ENCODE measurements at regions not wholly inside any gene's neighbourhood (a gene's known extent, or its start where the extent isn't known, plus 50 kb on each side); places are given as distances from the start of the nearest gene placed in this dataset.

DNA sequence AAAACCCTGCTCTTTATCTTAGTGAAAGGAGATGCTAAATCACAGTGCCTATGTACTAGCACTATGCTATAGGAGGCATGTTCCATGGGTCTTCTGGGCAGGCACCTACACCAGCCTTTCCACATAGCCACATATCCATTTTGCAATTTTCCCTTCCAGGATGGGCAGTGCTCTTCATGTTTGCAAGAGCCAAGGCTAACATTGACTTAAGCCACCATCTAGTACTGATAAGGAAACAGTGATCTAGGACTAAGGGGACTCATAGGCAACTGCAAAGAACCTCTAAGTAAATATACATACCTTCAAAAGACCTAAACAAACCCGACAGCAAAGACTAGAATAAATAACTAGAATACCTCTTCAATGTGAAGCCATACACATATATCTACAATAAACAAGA is 919.7 kb upstream of the GYPC start:
- Histone ChIP-seq H3K36me3 (no peaks in the 10 kb centered on the region), H3K27me3 (no peaks in the 10 kb centered on the region), H3K27ac (no peak overlapping the region), H3K9me3 (no peaks in the 10 kb centered on the region), H3K4me1 (no peaks in the 10 kb centered on the region), H3K4me3 (no peak overlapping the region)
- ATAC-seq: no peak
- no peak for DNase-seq
- in situ Hi-C loops (cut with MboI; ENCODE audit: low sequenced_read_pairs in 4 of 4) (no loop called here), intact Hi-C loops (cut with DNase I; ENCODE audit: low total_unique reads) (no loop called here)
- no peak for TF ChIP-seq POLR2A (IDR thresholded peaks at IDR 0.05)
- TF ChIP-seq CTCF (IDR thresholded peaks at IDR 0.05 in 4 of 5, conservative IDR thresholded peaks at IDR 0.05 in 1 of 5): no peak

GRCh38 chr2:125745514-125745913 is 910.4 kb upstream of the GYPC start:
- in situ Hi-C loops (cut with MboI; ENCODE audit: low sequenced_read_pairs in 4 of 4): no loop called here
- Histone ChIP-seq H3K4me1 (no peaks in the 10 kb centered on the region), H3K9me3 (no peaks in the 10 kb centered on the region), H3K27me3 (no peaks in the 10 kb centered on the region), H3K27ac (no peak overlapping the region), H3K36me3 (no peaks in the 10 kb centered on the region), H3K4me3 (no peak overlapping the region)
- DNase-seq: no peak
- ATAC-seq: no peak
- intact Hi-C loops (cut with DNase I; ENCODE audit: low total_unique reads): no loop called here
- TF ChIP-seq POLR2A (IDR thresholded peaks at IDR 0.05): no peak
- TF ChIP-seq CTCF (IDR thresholded peaks at IDR 0.05 in 4 of 5, conservative IDR thresholded peaks at IDR 0.05 in 1 of 5): no peak

DNA sequence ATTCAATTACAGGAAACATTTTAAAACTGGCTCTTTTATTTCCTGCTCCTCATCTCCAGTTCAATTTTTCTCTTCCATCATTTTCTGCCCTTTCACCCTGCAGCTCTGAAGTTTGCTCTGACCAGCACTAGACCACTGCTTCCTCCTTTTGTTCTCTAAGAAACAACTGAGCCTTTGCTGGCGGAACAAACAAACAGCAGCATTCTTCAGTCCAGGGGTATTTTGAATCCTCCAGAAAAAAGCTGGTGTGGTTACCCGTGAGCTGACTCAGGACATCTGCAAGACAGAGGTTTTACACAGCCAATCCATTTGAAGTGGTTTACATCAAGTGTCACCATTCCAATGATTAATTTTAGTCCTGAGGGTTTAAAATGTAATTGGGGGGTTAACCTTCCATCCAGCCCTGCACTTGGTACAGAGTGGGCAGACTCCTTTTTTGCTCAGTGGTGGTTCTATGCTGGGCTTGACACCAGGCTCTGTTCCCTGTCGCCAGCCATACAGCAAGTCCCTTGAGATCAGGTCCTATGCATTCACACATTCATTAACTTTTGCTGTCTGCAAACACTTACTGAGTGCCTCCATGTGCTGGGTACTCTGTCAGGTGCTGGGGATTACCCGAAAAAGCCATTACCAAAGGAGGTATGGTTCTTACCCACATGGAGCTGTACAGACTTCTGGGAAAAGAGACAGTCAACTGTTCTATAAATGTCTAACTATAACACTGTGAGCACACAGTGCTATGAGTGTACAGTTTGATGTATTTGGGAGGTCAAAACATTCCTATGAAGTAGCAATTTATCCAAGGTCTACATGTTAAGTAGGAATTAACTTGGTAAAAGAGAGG is 909.4 kb upstream of the GYPC start:
- DNase-seq (no peak), ATAC-seq (no peak)
- no peaks in the 10 kb centered on the region for H3K27me3 ChIP-seq
- in situ Hi-C loops (cut with MboI; ENCODE audit: low sequenced_read_pairs in 4 of 4) (no loop called here), intact Hi-C loops (cut with DNase I; ENCODE audit: low total_unique reads) (no loop called here)
- no peak overlapping the region for H3K27ac ChIP-seq
- no peak overlapping the region for H3K4me3 ChIP-seq
- H3K36me3 ChIP-seq: no peaks in the 10 kb centered on the region
- TF ChIP-seq CTCF (IDR thresholded peaks at IDR 0.05 in 4 of 5, conservative IDR thresholded peaks at IDR 0.05 in 1 of 5) (no peak), POLR2A (IDR thresholded peaks at IDR 0.05) (no peak)
- no peaks in the 10 kb centered on the region for H3K9me3 ChIP-seq
- no peaks in the 10 kb centered on the region for H3K4me1 ChIP-seq

GRCh38 chr2:125747165-125747425 is 908.9 kb upstream of the GYPC start:
- in situ Hi-C loops (cut with MboI; ENCODE audit: low sequenced_read_pairs in 4 of 4) (no loop called here), intact Hi-C loops (cut with DNase I; ENCODE audit: low total_unique reads) (no loop called here)
- H3K36me3 ChIP-seq: no peaks in the 10 kb centered on the region
- DNase-seq (no peak), ATAC-seq (no peak)
- H3K27me3 ChIP-seq: no peaks in the 10 kb centered on the region
- no peaks in the 10 kb centered on the region for H3K9me3 ChIP-seq
- no peak overlapping the region for H3K4me3 ChIP-seq
- no peak overlapping the region for H3K27ac ChIP-seq
- TF ChIP-seq POLR2A (IDR thresholded peaks at IDR 0.05) (no peak), CTCF (IDR thresholded peaks at IDR 0.05 in 4 of 5, conservative IDR thresholded peaks at IDR 0.05 in 1 of 5) (no peak)
- no peaks in the 10 kb centered on the region for H3K4me1 ChIP-seq

- Histone ChIP-seq H3K36me3 (no peaks in the 10 kb centered on the region), H3K27me3 (no peaks in the 10 kb centered on the region), H3K27ac (no peak overlapping the region), H3K4me1 (no peaks in the 10 kb centered on the region), H3K4me3 (no peak overlapping the region), H3K9me3 (no peaks in the 10 kb centered on the region)
- DNase-seq (no peak), ATAC-seq (no peak)
- intact Hi-C loops (cut with DNase I; ENCODE audit: low total_unique reads): no loop called here
- TF ChIP-seq POLR2A (IDR thresholded peaks at IDR 0.05) (no peak), CTCF (IDR thresholded peaks at IDR 0.05 in 4 of 5, conservative IDR thresholded peaks at IDR 0.05 in 1 of 5) (no peak)
- in situ Hi-C loops (cut with MboI; ENCODE audit: low sequenced_read_pairs in 4 of 4): no loop called here
Measured at GRCh38 chr2:125756431-125756830, 899.5 kb upstream of the GYPC start.

Data from gastrocnemius medialis (tissue), 4 donors.